Activated CD4-positive, alpha-beta T cell treated with anti-CD3 and anti-CD28 coated beads, Interleukin-2, amount 10 ng/mL, durations not matched to agents 7 days and 5 days (primary cell): ENCODE measurements at regions not wholly inside any gene's neighbourhood (a gene's known extent, or its start where the extent isn't known, plus 50 kb on each side); places are given as distances from the start of the nearest gene placed in this dataset.
"Not testable (repeated sequence)": the region's sequence is repeated elsewhere in the genome, so short reads cannot be mapped to it uniquely, and the experiment has no call there.

ENCODE experiments used
- CTCF ChIA-PET: fragments of 350-600 bp; sonication (Branson Sonifier 250); formaldehyde crosslinking; loops from one replicate; lab custom pipeline; 2021; ENCODE audit warnings: antibody characterized with exemption; lab: Charles Lee
- POLR2A ChIA-PET: fragments of 350-600 bp; sonication (Branson Sonifier 250); formaldehyde crosslinking; loops from one replicate; lab custom pipeline; 2021; ENCODE audit warnings: antibody characterized with exemption; lab: Charles Lee
- DNase-seq: peaks from one replicate; pipeline ENCODE4 v3.0.0-alpha.2; 2020
- H3K27ac Mint-ChIP-seq: one replicate; pipeline ENCODE4 v1.8.0; 2021; ENCODE audit warnings: mild to moderate bottlenecking, moderate library complexity, mixed read lengths
- H3K27me3 Mint-ChIP-seq: one replicate; pipeline ENCODE4 v1.8.0; 2021; ENCODE audit warnings: mixed read lengths
- H3K36me3 Mint-ChIP-seq: one replicate; pipeline ENCODE4 v1.8.0; 2021; ENCODE audit warnings: low read depth, mixed read lengths
- H3K4me1 Mint-ChIP-seq: one replicate; pipeline ENCODE4 v1.8.0; 2021; ENCODE audit warnings: mixed read lengths
- H3K4me3 Mint-ChIP-seq: one replicate; pipeline ENCODE4 v1.8.0; 2021; ENCODE audit warnings: mild to moderate bottlenecking, moderate library complexity, mixed read lengths
- H3K9me3 Mint-ChIP-seq: one replicate; pipeline ENCODE4 v1.8.0; 2021; ENCODE audit warnings: mixed read lengths

DNA sequence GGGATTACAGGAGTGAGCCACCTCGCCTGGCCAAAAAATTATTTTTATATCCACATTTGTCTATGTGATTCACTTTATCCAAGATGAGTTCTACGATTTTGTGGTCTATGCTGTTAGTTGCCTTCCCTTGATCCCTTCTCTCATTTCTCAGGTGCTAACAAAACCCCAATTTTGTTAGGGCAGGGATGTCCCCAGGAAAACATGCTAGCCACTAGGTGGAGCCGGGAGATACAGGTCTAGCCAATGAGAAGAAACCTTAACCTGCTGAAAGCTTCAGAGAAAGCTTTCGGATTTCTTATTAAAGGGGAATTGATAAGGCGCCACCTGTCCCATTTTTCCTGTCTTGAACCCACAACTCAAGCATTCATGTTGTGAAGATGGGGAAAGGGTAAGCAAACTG, 167.4 kb upstream of the OLIG3 start:
- ChIA-PET POLR2A (interaction anchor here (0.5 kb wide), 1 partner anchor 369 kb away, joined by 4 read pairs; no protein-coding TSS in a partner anchor), CTCF (interaction anchor here (1.0 kb wide), 1 partner anchor 36 kb away, joined by 3 read pairs; no protein-coding TSS in a partner anchor)
- Mint-ChIP-seq H3K4me3 (no peak overlapping the region), H3K9me3 (peaks cover 5% of the 10 kb centered on the region), H3K27me3 (no peaks in the 10 kb centered on the region), H3K4me1 (peaks cover 35% of the 10 kb centered on the region), H3K27ac (no peak overlapping the region), H3K36me3 (no peaks in the 10 kb centered on the region)
- DNase-seq = peak; percentile 43

DNA sequence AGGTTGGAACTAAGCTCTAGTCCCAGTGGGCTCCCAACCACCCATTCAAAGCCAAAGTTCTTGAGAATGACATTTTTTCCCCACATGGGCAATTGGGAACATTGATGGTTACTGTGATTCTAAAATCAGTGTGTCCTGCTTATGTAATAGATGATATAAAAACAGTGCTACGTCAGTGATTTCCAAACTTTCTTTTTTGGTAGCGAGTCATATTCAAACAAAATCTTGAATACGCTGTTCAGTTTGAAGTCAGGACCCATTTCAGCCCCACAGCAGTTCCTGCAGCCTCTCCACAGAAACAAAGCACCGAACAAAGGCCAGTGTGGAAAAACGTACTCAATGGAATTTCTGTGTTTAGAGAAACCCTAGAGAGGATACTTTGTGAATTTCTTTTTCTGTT, 170.0 kb upstream of the OLIG3 start:
- CTCF ChIA-PET = interaction anchor here (1.2 to 1.5 kb wide), 3 partner anchors 9 to 204 kb away, joined by 3 read pairs; partner anchors contain the start of gene TNFAIP3
- no peak overlapping the region for H3K4me3 Mint-ChIP-seq
- POLR2A ChIA-PET = no interaction called here

DNA sequence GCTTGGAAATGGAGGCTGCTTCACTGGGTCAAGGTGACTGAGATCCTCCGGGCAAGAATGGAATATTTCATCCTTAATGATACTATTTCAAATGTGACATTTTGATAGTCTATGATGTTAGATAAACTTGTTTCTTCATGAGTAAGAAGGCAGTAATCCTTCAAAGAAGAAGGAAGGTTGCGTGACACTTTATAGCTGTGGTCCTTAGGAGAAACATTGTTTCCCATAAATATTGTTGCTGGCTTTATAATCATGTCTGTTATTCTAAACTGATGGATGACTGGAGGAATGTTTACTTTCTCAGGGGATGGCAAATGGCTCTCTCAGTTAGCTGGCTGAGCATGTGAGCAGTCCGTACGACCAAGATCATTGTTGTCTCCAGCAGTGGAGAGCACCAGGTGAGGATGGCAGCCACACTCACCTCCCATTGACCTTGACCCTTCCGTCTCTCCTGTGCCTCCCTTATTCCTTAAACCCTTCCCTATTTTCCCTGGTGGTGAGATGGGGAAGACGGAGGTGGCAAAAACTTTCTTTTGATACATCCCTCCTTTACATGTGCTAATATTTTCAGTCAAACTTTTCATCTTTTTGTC, 171.2 kb upstream of the OLIG3 start:
- POLR2A ChIA-PET = interaction anchor here (0.6 kb wide), 1 partner anchor 737 kb away, joined by 4 read pairs; no protein-coding TSS in a partner anchor
- H3K36me3 Mint-ChIP-seq = peaks cover 3% of the 10 kb centered on the region
- CTCF ChIA-PET = interaction anchor here (0.6 to 1.6 kb wide), 7 partner anchors 8 to 201 kb away, joined by 3 read pairs; no protein-coding TSS in a partner anchor
- peaks cover 6% of the 10 kb centered on the region for H3K9me3 Mint-ChIP-seq
- no peak overlapping the region for H3K4me3 Mint-ChIP-seq
- DNase-seq = no peak
- H3K4me1 Mint-ChIP-seq = peaks cover 24% of the 10 kb centered on the region
- no peak overlapping the region for H3K27ac Mint-ChIP-seq
- H3K27me3 Mint-ChIP-seq = peaks cover 5% of the 10 kb centered on the region

More for the DNA sequence above, 170.0 kb upstream of the OLIG3 start:
- H3K36me3 Mint-ChIP-seq = no peaks in the 10 kb centered on the region
- no peak overlapping the region for H3K27ac Mint-ChIP-seq
- DNase-seq = no peak
- no peaks in the 10 kb centered on the region for H3K27me3 Mint-ChIP-seq
- peaks cover 6% of the 10 kb centered on the region for H3K9me3 Mint-ChIP-seq
- peaks cover 24% of the 10 kb centered on the region for H3K4me1 Mint-ChIP-seq

DNA sequence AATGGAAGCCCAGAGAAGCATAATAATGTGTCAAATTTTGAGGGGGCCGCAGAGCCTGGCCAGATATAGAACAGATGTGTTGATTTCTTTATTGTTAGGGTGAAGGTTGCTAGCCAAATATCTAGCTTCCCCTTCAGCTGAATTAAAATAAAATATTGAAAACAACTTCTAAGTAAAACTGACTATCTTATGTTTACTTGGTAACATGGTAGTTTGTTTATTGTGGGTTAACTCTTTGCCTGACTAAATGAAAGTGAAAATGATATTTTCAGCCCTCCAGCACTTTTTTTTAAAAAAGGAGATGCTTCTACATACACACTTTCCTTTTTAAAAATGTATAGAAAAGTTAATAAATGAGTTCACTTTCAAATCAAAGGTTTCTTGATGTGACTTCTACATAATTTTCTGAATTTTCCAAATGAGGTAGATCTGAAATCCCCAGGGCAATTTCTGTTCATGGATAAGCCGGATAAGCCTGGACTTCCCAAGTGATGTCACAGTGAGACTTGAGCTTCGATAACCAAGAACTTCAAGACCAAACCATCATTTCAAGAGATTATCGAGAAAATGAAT, 172.1 kb upstream of the OLIG3 start:
- peak overlapping the region; percentile 65 for H3K27ac Mint-ChIP-seq
- POLR2A ChIA-PET = interaction anchor here (0.6 kb wide), 1 partner anchor 736 kb away, joined by 4 read pairs; no protein-coding TSS in a partner anchor
- H3K36me3 Mint-ChIP-seq = peaks cover 8% of the 10 kb centered on the region
- H3K4me1 Mint-ChIP-seq = peaks cover 24% of the 10 kb centered on the region
- CTCF ChIA-PET = interaction anchor here (0.6 to 1.6 kb wide), 6 partner anchors 16 to 200 kb away, joined by 3 read pairs; no protein-coding TSS in a partner anchor
- H3K9me3 Mint-ChIP-seq = peaks cover 10% of the 10 kb centered on the region
- no peak for DNase-seq
- H3K4me3 Mint-ChIP-seq = peak overlapping the region; percentile 11
- peaks cover 11% of the 10 kb centered on the region for H3K27me3 Mint-ChIP-seq

DNA sequence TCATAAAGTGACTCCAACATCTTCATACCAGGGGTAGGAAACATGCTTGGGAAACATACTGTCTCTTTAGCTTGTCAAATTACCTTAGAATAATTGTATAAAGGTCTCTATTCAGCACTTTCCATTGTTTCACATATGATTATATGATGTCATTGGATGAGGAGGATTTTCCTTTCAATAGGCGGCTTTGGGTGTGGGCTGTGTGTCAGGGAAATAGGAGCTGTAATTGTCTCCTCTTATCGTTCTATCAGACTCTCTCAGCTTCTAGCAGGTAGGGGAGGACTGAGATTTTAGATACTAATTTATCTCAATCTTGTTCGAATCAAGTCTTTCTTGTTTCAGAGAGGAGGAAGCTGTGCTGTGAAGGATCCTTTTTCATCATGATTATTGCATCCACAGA, 179.4 kb upstream of the OLIG3 start:
- Mint-ChIP-seq H3K27ac (no peak overlapping the region), H3K9me3 (peaks cover 4% of the 10 kb centered on the region), H3K27me3 (peaks cover 15% of the 10 kb centered on the region), H3K4me1 (peaks cover 27% of the 10 kb centered on the region), H3K36me3 (peaks cover 16% of the 10 kb centered on the region), H3K4me3 (no peak overlapping the region)
- ChIA-PET CTCF (interaction anchor here (1.2 to 1.5 kb wide), 2 partner anchors 9 to 23 kb away, joined by 3 read pairs; no protein-coding TSS in a partner anchor), POLR2A (no interaction called here)
- no peak for DNase-seq

DNA sequence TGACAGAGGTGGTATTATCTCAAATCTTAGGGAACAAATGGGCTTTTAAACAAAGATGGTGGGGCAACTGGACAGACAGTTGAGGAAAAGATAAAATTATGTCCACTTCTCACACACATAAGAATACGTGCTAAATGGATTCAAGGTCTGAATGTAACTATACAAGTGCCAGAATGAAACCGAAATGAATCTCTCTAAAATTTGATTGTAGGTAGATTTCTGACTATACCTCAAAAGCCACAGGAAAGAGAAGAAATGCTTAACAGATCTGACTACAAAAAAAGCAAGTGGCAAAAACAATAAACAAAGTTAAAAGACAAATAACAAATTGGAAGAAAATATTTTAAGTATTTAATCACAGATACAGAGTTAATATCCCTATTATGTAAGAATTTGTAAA, 182.7 kb upstream of the OLIG3 start:
- no peak for DNase-seq
- Mint-ChIP-seq H3K9me3 (peaks cover 2% of the 10 kb centered on the region), H3K27me3 (peaks cover 4% of the 10 kb centered on the region), H3K4me3 (peak overlapping the region; percentile 33), H3K36me3 (peaks cover 10% of the 10 kb centered on the region), H3K27ac (peak overlapping the region; percentile 87), H3K4me1 (peaks cover 46% of the 10 kb centered on the region)
- ChIA-PET CTCF (no interaction called here), POLR2A (no interaction called here)

DNA sequence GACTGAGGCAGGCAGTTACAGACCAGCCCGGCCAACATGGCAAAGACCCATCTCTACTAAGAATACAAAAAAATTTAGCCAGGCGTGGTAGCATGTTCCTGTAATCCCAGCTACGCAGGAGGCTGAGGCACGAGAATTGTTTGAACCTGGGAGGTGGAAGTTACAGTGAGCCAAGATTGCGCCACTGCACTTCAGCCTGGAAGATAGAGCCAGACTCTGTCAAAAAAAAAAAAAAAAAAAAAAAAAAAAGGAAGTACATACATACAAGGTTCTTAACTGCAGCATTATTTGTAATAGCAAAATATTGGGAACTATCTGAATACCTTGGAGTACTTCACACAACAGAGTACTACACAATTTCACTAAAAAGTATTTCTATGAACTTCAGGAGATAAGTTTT, 183.5 kb upstream of the OLIG3 start:
- Mint-ChIP-seq H3K36me3 (peaks cover 14% of the 10 kb centered on the region), H3K4me3 (no peak overlapping the region), H3K4me1 (peaks cover 46% of the 10 kb centered on the region), H3K9me3 (peaks cover 8% of the 10 kb centered on the region), H3K27me3 (peaks cover 2% of the 10 kb centered on the region), H3K27ac (peak overlapping the region; percentile 87)
- ChIA-PET CTCF (no interaction called here), POLR2A (no interaction called here)
- no peak for DNase-seq

DNA sequence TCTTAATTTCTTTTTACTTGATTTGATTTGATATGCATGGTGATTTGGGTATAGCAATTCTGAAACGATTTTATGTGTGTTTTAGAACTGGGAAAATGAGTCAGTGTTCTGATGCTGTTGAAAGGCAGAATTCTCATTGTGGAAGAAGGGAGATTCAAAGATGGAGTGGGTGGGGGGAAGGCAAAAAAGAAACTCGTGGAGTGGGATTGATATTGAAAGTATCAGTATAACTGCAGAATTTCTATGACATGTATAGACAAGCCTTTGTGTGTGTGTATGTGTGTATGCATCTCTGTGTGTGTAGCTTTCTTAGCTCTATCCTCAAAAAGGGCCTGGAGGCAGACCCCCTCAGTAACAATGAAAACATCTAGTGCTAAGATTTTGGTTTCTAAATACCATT, 184.3 kb upstream of the OLIG3 start:
- ChIA-PET POLR2A (no interaction called here), CTCF (no interaction called here)
- no peaks in the 10 kb centered on the region for H3K27me3 Mint-ChIP-seq

DNA sequence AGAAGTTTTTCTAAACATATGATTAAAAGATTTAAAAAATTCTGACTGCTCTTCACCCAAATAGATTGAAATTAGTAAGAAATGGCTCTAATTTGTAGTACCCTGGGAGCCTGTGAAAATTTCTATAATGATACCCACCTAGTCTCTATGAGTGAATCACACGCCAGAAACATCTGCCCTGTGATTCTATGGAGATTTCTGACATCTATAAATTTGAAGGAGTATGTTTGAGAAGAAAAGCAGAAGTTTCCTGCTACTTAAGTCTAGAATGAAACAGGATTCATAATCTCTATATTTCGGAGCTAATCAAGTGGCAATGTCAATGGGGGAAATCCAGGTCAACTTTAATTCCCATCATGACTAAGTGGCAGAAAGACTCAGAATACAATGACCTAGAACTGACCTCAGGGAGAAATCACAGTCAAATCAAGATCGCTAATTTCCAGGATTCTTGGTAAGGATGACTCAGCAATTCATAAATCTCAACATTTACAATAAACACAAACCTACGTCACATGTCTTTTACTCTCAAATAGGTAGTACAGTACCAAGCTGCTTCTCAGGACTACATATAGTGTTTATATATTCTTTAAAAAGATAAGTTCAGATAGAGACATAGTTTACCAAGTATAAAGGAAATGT, 186.2 kb upstream of the TNFAIP3 start:
- DNase-seq = no peak
- Mint-ChIP-seq H3K9me3 (peaks cover 10% of the 10 kb centered on the region), H3K27me3 (no peaks in the 10 kb centered on the region), H3K27ac (no peak overlapping the region), H3K4me1 (peaks cover 55% of the 10 kb centered on the region), H3K36me3 (peaks cover 10% of the 10 kb centered on the region), H3K4me3 (no peak overlapping the region)
- ChIA-PET POLR2A (no interaction called here), CTCF (interaction anchor here (1.2 to 2.3 kb wide), 6 partner anchors 10 to 187 kb away, joined by 3 to 9 read pairs (median 4); partner anchors contain the start of gene TNFAIP3)

More for the DNA sequence above, 184.3 kb upstream of the OLIG3 start:
- Mint-ChIP-seq H3K36me3 (peaks cover 14% of the 10 kb centered on the region), H3K27ac (peak overlapping the region; percentile 87), H3K4me1 (peaks cover 49% of the 10 kb centered on the region), H3K9me3 (peaks cover 8% of the 10 kb centered on the region), H3K4me3 (no peak overlapping the region)
- DNase-seq = no peak

DNA sequence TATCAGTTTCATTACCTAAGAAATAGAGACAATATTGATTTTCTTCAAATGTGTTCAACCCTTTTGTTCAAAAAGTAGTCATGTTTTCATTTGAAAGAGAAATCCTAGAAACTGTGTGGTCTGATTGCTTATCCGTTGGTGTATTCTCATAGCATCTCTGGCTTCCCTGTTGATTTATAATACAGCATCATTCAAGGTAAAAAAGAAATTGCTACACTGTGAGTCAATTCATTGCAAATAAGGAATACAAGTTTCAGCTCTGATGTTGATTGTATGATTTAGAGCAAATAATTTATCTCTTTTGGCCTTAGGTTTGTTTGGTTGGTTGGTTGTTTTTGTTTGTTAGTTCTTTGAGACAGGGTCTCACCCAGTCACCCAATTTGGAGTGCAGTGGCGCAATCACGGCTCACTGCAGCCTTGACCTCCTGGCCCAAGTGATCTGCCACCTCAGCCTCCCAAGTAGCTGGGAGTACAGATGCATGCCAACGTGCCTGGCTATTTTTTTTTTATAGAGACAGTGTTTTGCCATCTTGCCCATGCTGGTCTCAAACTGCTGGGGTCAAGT, 185.5 kb upstream of the TNFAIP3 start:
- Mint-ChIP-seq H3K4me3 (no peak overlapping the region), H3K27ac (no peak overlapping the region), H3K9me3 (peaks cover 11% of the 10 kb centered on the region), H3K27me3 (no peaks in the 10 kb centered on the region), H3K36me3 (peaks cover 9% of the 10 kb centered on the region), H3K4me1 (peaks cover 53% of the 10 kb centered on the region)
- DNase-seq = no peak
- CTCF ChIA-PET = interaction anchor here (1.2 to 2.3 kb wide), 6 partner anchors 9 to 186 kb away, joined by 3 to 9 read pairs (median 4); partner anchors contain the start of gene TNFAIP3
- POLR2A ChIA-PET = no interaction called here

DNA sequence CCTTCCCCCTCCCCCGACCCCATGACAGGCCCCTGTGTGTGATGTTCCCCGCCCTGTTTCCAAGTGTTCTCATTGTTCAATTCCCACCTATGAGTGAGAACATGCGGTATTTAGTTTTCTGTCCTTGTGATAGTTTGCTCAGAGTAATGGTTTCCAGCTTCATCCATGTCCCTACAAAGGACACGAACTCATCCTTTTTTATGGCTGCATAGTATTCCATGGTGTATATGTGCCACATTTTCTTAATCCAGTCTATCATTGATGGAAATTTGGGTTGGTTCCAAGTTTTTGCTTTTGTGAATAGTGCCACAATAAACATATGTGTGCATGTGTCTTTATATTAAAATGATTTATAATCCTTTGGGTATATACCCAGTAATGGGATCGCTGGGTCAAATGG, 184.4 kb upstream of the TNFAIP3 start:
- H3K36me3 Mint-ChIP-seq, DNase-seq, H3K27me3 Mint-ChIP-seq, H3K27ac Mint-ChIP-seq, H3K4me3 Mint-ChIP-seq, POLR2A ChIA-PET: not testable (repeated sequence)
- Mint-ChIP-seq H3K9me3 (peaks cover 13% of the 10 kb centered on the region), H3K4me1 (peaks cover 41% of the 10 kb centered on the region)
- CTCF ChIA-PET = interaction anchor here (0.8 to 2.3 kb wide), 3 partner anchors 8 to 17 kb away, joined by 3 to 9 read pairs (median 3); no protein-coding TSS in a partner anchor

DNA sequence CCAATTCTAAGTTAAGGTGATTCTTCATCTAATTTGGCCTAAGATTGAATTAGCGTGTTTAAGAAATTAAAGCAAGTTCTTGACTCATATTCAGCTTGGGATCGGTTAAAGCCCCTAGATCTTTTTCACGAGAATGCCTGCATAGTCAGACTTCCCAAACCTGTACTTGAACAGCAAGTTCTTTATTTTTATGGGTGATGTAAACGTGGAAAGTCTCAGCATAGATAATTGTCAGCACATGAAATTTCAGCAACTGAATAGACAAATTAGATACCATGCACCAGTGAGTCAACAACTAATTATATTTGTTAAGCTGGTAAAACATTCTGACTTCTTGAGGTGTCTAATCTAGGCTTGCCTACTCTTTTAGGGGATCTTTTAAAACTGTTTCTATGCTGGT, 183.1 kb upstream of the TNFAIP3 start:
- Mint-ChIP-seq H3K4me3 (no peak overlapping the region), H3K27me3 (no peaks in the 10 kb centered on the region), H3K36me3 (peaks cover 4% of the 10 kb centered on the region), H3K9me3 (peaks cover 13% of the 10 kb centered on the region), H3K4me1 (peaks cover 31% of the 10 kb centered on the region), H3K27ac (no peak overlapping the region)
- DNase-seq = no peak
- ChIA-PET CTCF (no interaction called here), POLR2A (no interaction called here)
